ENCODE measurements at regions not wholly inside any gene's neighbourhood (a gene's known extent, or its start where the extent isn't known, plus 50 kb on each side); places are given as distances from the start of the nearest gene placed in this dataset.
"Not testable (repeated sequence)": the region's sequence is repeated elsewhere in the genome, so short reads cannot be mapped to it uniquely, and the experiment has no call there.

DNA sequence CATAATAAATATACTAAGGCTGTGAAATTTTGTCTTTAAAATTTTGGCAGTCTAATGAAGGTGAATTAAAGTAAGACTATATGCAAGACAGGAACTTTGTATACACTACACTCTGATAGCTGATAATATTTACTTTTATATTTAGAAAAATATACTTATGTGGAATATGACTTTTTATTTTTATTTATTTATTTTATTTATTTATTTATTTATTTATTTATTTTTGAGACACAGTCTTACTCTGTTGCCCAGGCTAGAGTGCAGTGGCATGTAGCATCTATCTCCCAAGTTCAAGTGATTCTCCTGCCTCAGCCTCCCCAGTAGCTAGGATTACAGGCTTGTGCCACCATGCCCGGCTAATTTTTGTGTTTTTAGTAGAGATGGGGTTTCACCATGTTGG, 742.4 kb downstream of the CD109 start:
- not testable (repeated sequence) for H3K4me3 ChIP-seq (ENCODE audit: low read length); H3K36me3 ChIP-seq (ENCODE audit: insufficient read depth, low read length); H3K4me1 ChIP-seq (ENCODE audit: control insufficient read depth, insufficient read depth, low read length); H3K27me3 ChIP-seq (ENCODE audit: control insufficient read depth, insufficient read depth, low read length); H3K4me2 ChIP-seq (ENCODE audit: low read length); H3K9ac ChIP-seq (ENCODE audit: low read depth, low read length); H3K9me3 ChIP-seq (replicated peaks; ENCODE audit: low read length)

GRCh38 chr6:74434171-74434570, 738.2 kb downstream of the CD109 start:
- no peak overlapping the region for H3K4me2 ChIP-seq (ENCODE audit: low read length)
- H3K27me3 ChIP-seq (ENCODE audit: control insufficient read depth, insufficient read depth, low read length): no peaks in the 10 kb centered on the region
- no peaks in the 10 kb centered on the region for H3K9me3 ChIP-seq (replicated peaks; ENCODE audit: low read length)
- peaks cover 9% of the 10 kb centered on the region for H3K4me1 ChIP-seq (ENCODE audit: control insufficient read depth, insufficient read depth, low read length)
- H3K36me3 ChIP-seq (ENCODE audit: insufficient read depth, low read length): no peaks in the 10 kb centered on the region
- no peak overlapping the region for H3K4me3 ChIP-seq (ENCODE audit: low read length)
- no peak overlapping the region for H3K9ac ChIP-seq (ENCODE audit: low read depth, low read length)

DNA sequence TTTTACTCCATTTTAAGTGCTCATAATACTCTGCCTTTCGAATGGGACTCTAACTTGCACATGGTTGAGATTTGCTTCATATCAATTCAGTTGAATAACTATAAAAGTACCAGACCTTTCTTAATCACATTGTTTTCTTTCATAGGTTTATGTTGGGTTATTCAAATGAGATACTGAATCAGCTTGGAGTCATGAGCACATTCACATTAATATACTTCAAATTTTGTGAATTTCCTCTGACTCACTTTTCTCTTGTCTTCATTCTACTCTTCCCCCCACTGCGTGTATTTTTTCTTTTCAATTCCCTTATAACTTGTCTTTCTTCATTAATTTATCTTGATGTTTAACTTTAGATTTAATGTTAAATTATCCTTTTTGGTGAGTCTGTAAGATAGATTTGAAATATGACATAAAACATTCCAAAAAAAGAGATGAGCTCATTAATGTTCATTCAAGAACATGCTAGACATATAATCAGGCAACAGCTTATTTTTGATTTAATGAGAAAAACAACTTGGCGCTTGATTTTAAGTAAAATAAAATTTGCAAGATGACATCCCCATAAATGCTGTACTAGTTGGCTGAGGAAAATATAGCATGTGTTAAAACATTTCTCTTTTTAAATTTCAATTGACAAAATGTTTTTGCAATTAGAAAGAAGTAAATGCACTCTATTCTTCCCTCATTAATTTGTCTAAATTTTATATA, 736.0 kb downstream of the CD109 start:
- no peak overlapping the region for H3K4me3 ChIP-seq (ENCODE audit: low read length)
- peaks cover 9% of the 10 kb centered on the region for H3K4me1 ChIP-seq (ENCODE audit: control insufficient read depth, insufficient read depth, low read length)
- no peaks in the 10 kb centered on the region for H3K36me3 ChIP-seq (ENCODE audit: insufficient read depth, low read length)
- no peak overlapping the region for H3K9ac ChIP-seq (ENCODE audit: low read depth, low read length)
- no peak overlapping the region for H3K4me2 ChIP-seq (ENCODE audit: low read length)
- H3K27me3 ChIP-seq (ENCODE audit: control insufficient read depth, insufficient read depth, low read length): no peaks in the 10 kb centered on the region
- no peaks in the 10 kb centered on the region for H3K9me3 ChIP-seq (replicated peaks; ENCODE audit: low read length)

DNA sequence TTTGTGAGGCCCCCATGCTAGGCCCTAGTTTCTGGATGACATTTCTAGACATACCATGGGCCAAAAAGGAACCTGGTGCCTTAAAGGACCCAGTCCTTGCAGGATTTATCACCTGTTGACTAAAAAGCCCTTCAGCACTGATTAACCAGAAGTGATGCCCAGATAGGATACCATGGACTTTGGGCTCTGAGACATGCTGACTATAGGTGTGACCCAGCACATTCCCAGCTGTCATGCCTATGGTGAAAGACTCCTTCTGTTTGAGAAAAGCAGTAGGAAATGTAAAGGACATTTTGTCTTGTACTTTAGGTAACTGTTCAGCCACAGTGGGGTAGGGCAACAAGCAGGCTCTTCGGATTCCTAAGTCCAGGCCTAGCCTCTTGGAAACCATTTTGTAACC, 724.2 kb downstream of the CD109 start:
- no peaks in the 10 kb centered on the region for H3K36me3 ChIP-seq (ENCODE audit: insufficient read depth, low read length)
- H3K27me3 ChIP-seq (ENCODE audit: control insufficient read depth, insufficient read depth, low read length): no peaks in the 10 kb centered on the region
- no peak overlapping the region for H3K4me3 ChIP-seq (ENCODE audit: low read length)
- H3K4me1 ChIP-seq (ENCODE audit: control insufficient read depth, insufficient read depth, low read length): no peaks in the 10 kb centered on the region
- H3K4me2 ChIP-seq (ENCODE audit: low read length): no peak overlapping the region
- no peak overlapping the region for H3K9ac ChIP-seq (ENCODE audit: low read depth, low read length)
- H3K9me3 ChIP-seq (replicated peaks; ENCODE audit: low read length): no peaks in the 10 kb centered on the region

GRCh38 chr6:74415056-74415455, 719.1 kb downstream of the CD109 start:
- Histone ChIP-seq H3K27me3 (ENCODE audit: control insufficient read depth, insufficient read depth, low read length) (no peaks in the 10 kb centered on the region), H3K36me3 (ENCODE audit: insufficient read depth, low read length) (no peaks in the 10 kb centered on the region), H3K4me2 (ENCODE audit: low read length) (no peak overlapping the region), H3K9ac (ENCODE audit: low read depth, low read length) (no peak overlapping the region), H3K4me1 (ENCODE audit: control insufficient read depth, insufficient read depth, low read length) (no peaks in the 10 kb centered on the region), H3K4me3 (ENCODE audit: low read length) (no peak overlapping the region), H3K9me3 (replicated peaks; ENCODE audit: low read length) (no peaks in the 10 kb centered on the region)

- H3K4me2 ChIP-seq (ENCODE audit: low read length): no peak overlapping the region
- H3K9me3 ChIP-seq (replicated peaks; ENCODE audit: low read length): no peaks in the 10 kb centered on the region
- no peaks in the 10 kb centered on the region for H3K36me3 ChIP-seq (ENCODE audit: insufficient read depth, low read length)
- no peaks in the 10 kb centered on the region for H3K27me3 ChIP-seq (ENCODE audit: control insufficient read depth, insufficient read depth, low read length)
- no peaks in the 10 kb centered on the region for H3K4me1 ChIP-seq (ENCODE audit: control insufficient read depth, insufficient read depth, low read length)
- no peak overlapping the region for H3K9ac ChIP-seq (ENCODE audit: low read depth, low read length)
- no peak overlapping the region for H3K4me3 ChIP-seq (ENCODE audit: low read length)
Measured at GRCh38 chr6:74410630-74411029, 714.6 kb downstream of the CD109 start.

DNA sequence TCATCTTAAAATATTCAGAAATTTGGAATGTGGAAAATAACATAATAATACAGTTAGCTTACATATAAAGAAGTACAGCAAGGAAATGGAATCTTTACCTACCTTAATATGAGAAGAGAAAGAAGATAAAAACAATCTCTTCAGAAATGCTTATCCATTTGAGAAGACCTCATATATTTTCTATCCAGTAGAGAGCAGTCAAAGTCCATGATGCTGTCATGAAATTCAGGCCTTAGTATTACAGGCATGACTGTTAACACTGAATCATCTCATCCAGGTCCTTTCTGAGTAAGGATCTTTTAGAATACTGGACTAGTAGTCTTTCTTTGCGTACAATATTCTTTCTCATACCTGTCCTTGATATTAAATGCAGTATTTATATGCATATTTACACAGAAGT, 713.4 kb downstream of the CD109 start:
- H3K4me1 ChIP-seq (ENCODE audit: control insufficient read depth, insufficient read depth, low read length): no peaks in the 10 kb centered on the region
- no peaks in the 10 kb centered on the region for H3K9me3 ChIP-seq (replicated peaks; ENCODE audit: low read length)
- no peaks in the 10 kb centered on the region for H3K36me3 ChIP-seq (ENCODE audit: insufficient read depth, low read length)
- no peaks in the 10 kb centered on the region for H3K27me3 ChIP-seq (ENCODE audit: control insufficient read depth, insufficient read depth, low read length)
- no peak overlapping the region for H3K9ac ChIP-seq (ENCODE audit: low read depth, low read length)
- H3K4me2 ChIP-seq (ENCODE audit: low read length): no peak overlapping the region
- H3K4me3 ChIP-seq (ENCODE audit: low read length): no peak overlapping the region

DNA sequence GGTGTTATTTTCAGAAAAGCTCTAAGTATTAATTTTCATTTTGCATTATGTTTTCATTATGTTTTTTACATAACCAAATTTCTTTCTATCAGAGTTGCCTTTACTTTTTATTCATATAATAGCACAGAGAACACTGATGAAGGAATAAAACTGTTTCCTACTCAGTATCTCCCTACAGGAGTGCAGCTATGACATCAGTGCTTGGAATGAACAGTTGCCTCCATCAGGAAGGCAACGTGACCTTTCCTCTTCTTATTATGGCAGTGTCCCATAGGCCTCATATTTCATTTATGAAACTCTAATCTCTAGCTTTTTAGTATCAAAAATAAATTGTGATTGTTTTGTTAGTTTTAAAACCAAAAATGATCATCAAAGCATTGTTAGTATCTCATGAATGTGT, 712.8 kb downstream of the CD109 start:
- no peaks in the 10 kb centered on the region for H3K27me3 ChIP-seq (ENCODE audit: control insufficient read depth, insufficient read depth, low read length)
- H3K4me1 ChIP-seq (ENCODE audit: control insufficient read depth, insufficient read depth, low read length): no peaks in the 10 kb centered on the region
- no peaks in the 10 kb centered on the region for H3K36me3 ChIP-seq (ENCODE audit: insufficient read depth, low read length)
- no peaks in the 10 kb centered on the region for H3K9me3 ChIP-seq (replicated peaks; ENCODE audit: low read length)
- H3K9ac ChIP-seq (ENCODE audit: low read depth, low read length): no peak overlapping the region
- H3K4me2 ChIP-seq (ENCODE audit: low read length): no peak overlapping the region
- no peak overlapping the region for H3K4me3 ChIP-seq (ENCODE audit: low read length)

DNA sequence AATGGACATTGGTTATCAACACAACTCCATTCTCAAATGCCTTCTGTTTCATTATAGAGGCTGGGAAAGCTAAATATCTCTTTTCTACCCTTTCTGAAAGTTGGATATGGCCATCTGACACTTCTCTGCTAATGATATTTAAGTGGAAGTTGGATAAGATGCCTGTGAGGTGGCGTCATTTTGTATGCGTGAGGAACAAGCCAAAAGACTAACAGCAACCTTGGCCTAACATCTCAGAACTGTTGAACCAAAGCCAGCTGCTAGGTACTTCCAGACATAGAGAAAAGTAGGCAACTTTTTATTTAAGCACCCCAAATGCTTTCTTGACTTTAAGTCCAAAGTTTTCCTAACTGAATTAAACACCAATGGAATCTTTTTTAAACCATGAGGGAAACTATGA, 708.4 kb downstream of the CD109 start:
- Histone ChIP-seq H3K9ac (ENCODE audit: low read depth, low read length) (no peak overlapping the region), H3K9me3 (replicated peaks; ENCODE audit: low read length) (no peaks in the 10 kb centered on the region), H3K36me3 (ENCODE audit: insufficient read depth, low read length) (no peaks in the 10 kb centered on the region), H3K4me3 (ENCODE audit: low read length) (no peak overlapping the region), H3K4me1 (ENCODE audit: control insufficient read depth, insufficient read depth, low read length) (no peaks in the 10 kb centered on the region), H3K4me2 (ENCODE audit: low read length) (no peak overlapping the region), H3K27me3 (ENCODE audit: control insufficient read depth, insufficient read depth, low read length) (no peaks in the 10 kb centered on the region)

- H3K36me3 ChIP-seq (ENCODE audit: insufficient read depth, low read length): no peaks in the 10 kb centered on the region
- H3K27me3 ChIP-seq (ENCODE audit: control insufficient read depth, insufficient read depth, low read length): no peaks in the 10 kb centered on the region
- no peak overlapping the region for H3K9ac ChIP-seq (ENCODE audit: low read depth, low read length)
- no peak overlapping the region for H3K4me3 ChIP-seq (ENCODE audit: low read length)
- H3K4me1 ChIP-seq (ENCODE audit: control insufficient read depth, insufficient read depth, low read length): no peaks in the 10 kb centered on the region
- no peaks in the 10 kb centered on the region for H3K9me3 ChIP-seq (replicated peaks; ENCODE audit: low read length)
- H3K4me2 ChIP-seq (ENCODE audit: low read length): no peak overlapping the region
Measured at GRCh38 chr6:74402781-74403180, 706.8 kb downstream of the CD109 start.

GRCh38 chr6:74378437-74378836, 682.4 kb downstream of the CD109 start:
- not testable (repeated sequence) for H3K9ac ChIP-seq (ENCODE audit: low read depth, low read length); H3K4me1 ChIP-seq (ENCODE audit: control insufficient read depth, insufficient read depth, low read length); H3K27me3 ChIP-seq (ENCODE audit: control insufficient read depth, insufficient read depth, low read length); H3K9me3 ChIP-seq (replicated peaks; ENCODE audit: low read length); H3K36me3 ChIP-seq (ENCODE audit: insufficient read depth, low read length); H3K4me3 ChIP-seq (ENCODE audit: low read length); H3K4me2 ChIP-seq (ENCODE audit: low read length)

DNA sequence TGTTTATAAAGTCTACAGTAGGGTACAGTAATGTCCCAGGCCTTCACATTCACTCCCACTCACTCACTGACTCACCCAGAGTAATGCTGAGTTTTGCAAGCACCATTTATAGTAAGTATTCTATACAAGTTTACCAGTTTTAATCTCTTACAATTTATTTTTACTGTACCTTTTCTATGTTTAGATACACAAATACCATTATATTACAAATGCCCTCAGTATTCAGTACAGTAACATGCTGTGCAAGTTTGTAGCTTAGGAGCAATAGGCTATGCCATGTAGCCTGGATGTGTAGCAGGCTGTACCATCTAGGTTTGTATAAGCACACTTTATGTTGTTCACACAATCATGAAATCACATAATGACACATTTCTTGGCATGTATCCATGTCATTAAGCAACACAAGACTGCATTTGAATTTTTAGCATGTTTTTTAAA, 673.6 kb downstream of the CD109 start:
- Histone ChIP-seq H3K4me1 (ENCODE audit: control insufficient read depth, insufficient read depth, low read length) (peaks cover 30% of the 10 kb centered on the region), H3K9me3 (replicated peaks; ENCODE audit: low read length) (no peaks in the 10 kb centered on the region), H3K4me2 (ENCODE audit: low read length) (peak overlapping the region; percentile 14), H3K4me3 (ENCODE audit: low read length) (peak overlapping the region; percentile 5), H3K36me3 (ENCODE audit: insufficient read depth, low read length) (no peaks in the 10 kb centered on the region), H3K9ac (ENCODE audit: low read depth, low read length) (no peak overlapping the region), H3K27me3 (ENCODE audit: control insufficient read depth, insufficient read depth, low read length) (no peaks in the 10 kb centered on the region)
